ENCODE measurements at regions not wholly inside any gene's neighbourhood (a gene's known extent, or its start where the extent isn't known, plus 50 kb on each side); places are given as distances from the start of the nearest gene placed in this dataset.

- TF ChIP-seq RAD21 (IDR thresholded peaks at IDR 0.05; ENCODE audit: low read depth), result no peak
- TF ChIP-seq CEBPB (IDR thresholded peaks at IDR 0.05), result no peak
- TF ChIP-seq REST (IDR thresholded peaks at IDR 0.05; ENCODE audit: low read depth), result no peak
- TF ChIP-seq EP300 (IDR thresholded peaks at IDR 0.05; ENCODE audit: borderline replicate concordance), result no peak
- no peak for TF ChIP-seq TAF1 (IDR thresholded peaks at IDR 0.05; ENCODE audit: low read depth)
- no peak for TF ChIP-seq TEAD4 (IDR thresholded peaks at IDR 0.05)
- no peak for TF ChIP-seq NFIC (IDR thresholded peaks at IDR 0.05)
- TF ChIP-seq MAX (IDR thresholded peaks at IDR 0.05), result no peak
- no peak for TF ChIP-seq ZBTB7A (IDR thresholded peaks at IDR 0.05; ENCODE audit: low read depth)
Observed at GRCh38 chr2:120953066-120953756, 217.5 kb downstream of the GLI2 start.
